Eye (tissue), 1 donor: ENCODE measurements at regions not wholly inside any gene's neighbourhood (a gene's known extent, or its start where the extent isn't known, plus 50 kb on each side); places are given as distances from the start of the nearest gene placed in this dataset.

ENCODE experiments used
- DNase-seq: peaks from one replicate; pipeline ENCODE4 v3.0.0-alpha.2; 2015

DNA sequence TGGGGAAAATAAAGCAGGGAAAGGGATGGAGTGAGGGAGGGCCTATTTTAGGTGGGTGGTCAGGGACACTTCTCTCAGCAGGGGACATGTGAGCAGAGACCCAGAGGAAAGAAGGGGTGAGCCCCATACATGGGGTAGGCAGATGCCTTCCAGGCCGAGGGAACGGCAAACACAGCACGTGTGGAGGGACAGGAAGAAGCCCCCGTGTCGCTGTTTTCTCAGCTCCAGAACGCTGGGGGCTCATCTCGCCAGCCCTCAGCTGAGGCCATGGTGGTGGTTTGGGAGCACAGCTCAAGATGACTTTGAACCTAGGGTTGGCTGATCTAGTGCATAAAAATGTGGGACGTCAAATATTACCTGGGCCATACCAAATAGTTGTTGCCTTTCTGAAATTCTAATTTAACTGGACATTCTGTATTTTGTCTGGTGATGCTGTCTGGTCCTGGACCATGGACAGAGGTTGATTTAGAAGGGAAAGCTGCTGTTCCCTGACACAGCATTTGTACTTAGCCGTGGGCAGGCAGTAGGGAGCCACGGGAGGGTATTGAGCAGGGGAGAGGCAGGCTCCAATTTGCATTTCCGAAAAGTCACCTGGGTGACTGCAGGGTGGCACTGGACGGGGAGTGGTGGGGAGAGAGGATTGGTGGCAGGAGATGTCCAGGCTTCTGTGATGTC is 53.1 kb upstream of the RUNX3 start:
- DNase-seq = no peak

DNA sequence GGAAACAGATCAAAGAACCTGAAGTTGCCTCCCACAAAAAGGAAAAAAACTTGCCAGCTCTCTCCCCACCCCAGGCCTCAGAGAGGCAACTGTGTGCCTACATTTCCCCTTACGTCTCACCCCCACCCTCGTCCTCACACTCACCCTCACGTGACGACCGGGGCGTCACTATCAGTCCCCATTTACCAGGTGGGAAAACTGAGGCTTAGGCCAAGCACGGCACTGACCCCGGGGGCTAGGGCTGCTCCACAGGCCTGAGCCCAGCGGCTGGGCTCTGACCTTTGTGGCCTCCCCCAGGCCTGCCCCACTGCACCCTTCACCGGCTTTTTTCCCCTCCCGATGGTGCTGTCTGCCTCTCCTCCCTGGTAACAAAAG is 51.5 kb upstream of the RUNX3 start:
- no peak for DNase-seq

DNA sequence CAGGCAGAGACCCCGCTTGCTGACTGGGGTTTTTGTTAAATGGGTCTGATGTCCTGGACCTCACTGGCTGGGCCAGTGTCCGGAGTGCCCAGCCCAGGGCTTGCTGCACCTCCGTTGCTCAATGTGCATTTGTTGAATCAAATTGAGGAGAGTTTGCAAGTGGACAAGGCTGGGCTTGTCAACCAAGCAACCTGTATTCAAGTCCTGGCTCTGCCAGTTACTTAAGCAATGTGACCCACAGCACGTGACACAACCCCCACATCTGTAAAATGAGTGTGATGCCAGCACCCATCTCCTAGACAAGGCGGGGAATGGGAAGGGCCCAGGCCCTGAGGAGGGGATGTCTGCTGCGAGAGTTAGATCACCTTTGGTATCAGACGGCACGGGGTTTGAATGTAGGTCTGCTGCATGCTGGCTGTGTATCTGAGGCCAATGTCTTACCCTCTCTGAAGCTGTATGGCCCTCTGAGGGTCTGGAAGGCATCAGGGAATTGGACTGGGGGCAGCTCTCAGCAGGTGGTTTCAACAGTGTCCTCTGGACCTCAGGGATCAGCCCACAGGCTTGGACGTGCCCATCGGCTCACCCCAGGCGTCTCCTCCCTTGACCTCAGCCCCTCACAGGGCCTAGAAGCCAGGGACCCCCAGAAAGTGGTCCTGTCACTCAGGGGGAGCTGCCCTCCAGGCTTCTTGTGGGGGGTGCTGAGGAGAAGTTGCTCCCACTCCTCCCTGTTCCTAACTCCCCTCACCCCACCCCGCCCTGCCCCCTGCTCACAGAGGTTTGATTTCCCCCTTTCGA is 51.0 kb upstream of the RUNX3 start:
- DNase-seq = no peak
